NCI-H1105 (cell line): ENCODE measurements at regions not wholly inside any gene's neighbourhood (a gene's known extent, or its start where the extent isn't known, plus 50 kb on each side); places are given as distances from the start of the nearest gene placed in this dataset.

Experiments used
- DNase-seq: peaks from one replicate; lab custom pipeline; 2025; lab: John Stamatoyannopoulos, UW

- no peak for DNase-seq
These were observed 102.1 kb downstream of the DIPK2A start for GRCh38 chr3:144073698-144074097.

- DNase-seq: no peak
These were observed 108.0 kb downstream of the DIPK2A start for GRCh38 chr3:144079634-144080033.

- no peak for DNase-seq
These were observed 113.3 kb downstream of the DIPK2A start for GRCh38 chr3:144084929-144085328.

GRCh38 chr3:144085964-144086363 lies 114.3 kb downstream of the DIPK2A start:
- peak; percentile 87 for DNase-seq

GRCh38 chr3:144096016-144096415 lies 124.4 kb downstream of the DIPK2A start:
- no peak for DNase-seq

GRCh38 chr3:144097163-144097562 lies 125.5 kb downstream of the DIPK2A start:
- DNase-seq: no peak

GRCh38 chr3:144098691-144099090 lies 127.1 kb downstream of the DIPK2A start:
- DNase-seq: no peak

GRCh38 chr3:144102421-144102820 lies 130.8 kb downstream of the DIPK2A start:
- no peak for DNase-seq

GRCh38 chr3:144104186-144104585 lies 132.6 kb downstream of the DIPK2A start:
- peak; percentile 98 for DNase-seq

GRCh38 chr3:144104679-144105078 lies 133.1 kb downstream of the DIPK2A start:
- peak; percentile 24 for DNase-seq

GRCh38 chr3:144105542-144105941 lies 133.9 kb downstream of the DIPK2A start:
- no peak for DNase-seq

GRCh38 chr3:144106970-144107369 lies 135.3 kb downstream of the DIPK2A start:
- DNase-seq: no peak

- peak; percentile 25 for DNase-seq
These were observed 136.3 kb downstream of the DIPK2A start for GRCh38 chr3:144107923-144108322.

GRCh38 chr3:144109944-144110343 lies 138.3 kb downstream of the DIPK2A start:
- DNase-seq: no peak

GRCh38 chr3:144112036-144112435 lies 140.4 kb downstream of the DIPK2A start:
- no peak for DNase-seq

GRCh38 chr3:144112437-144112836 lies 140.8 kb downstream of the DIPK2A start:
- DNase-seq: no peak

GRCh38 chr3:144114767-144115166 lies 143.1 kb downstream of the DIPK2A start:
- no peak for DNase-seq

- DNase-seq: no peak
These were observed 148.0 kb downstream of the DIPK2A start for GRCh38 chr3:144119633-144120032.

- DNase-seq: no peak
These were observed 150.0 kb downstream of the DIPK2A start for GRCh38 chr3:144121661-144122060.

GRCh38 chr3:144127014-144127413 lies 155.4 kb downstream of the DIPK2A start:
- DNase-seq: no peak

- peak; percentile 92 for DNase-seq
These were observed 156.1 kb downstream of the DIPK2A start for GRCh38 chr3:144127700-144128099.

- peak; percentile 51 for DNase-seq
These were observed 156.7 kb downstream of the DIPK2A start for GRCh38 chr3:144128108-144128892.

- no peak for DNase-seq
These were observed 158.1 kb downstream of the DIPK2A start for GRCh38 chr3:144129536-144130214.

- no peak for DNase-seq
These were observed 169.5 kb downstream of the DIPK2A start for GRCh38 chr3:144141074-144141473.
